SK-N-SH treated with all-trans-retinoic acid at 6 μM for 48 hours (cell line): ENCODE measurements at regions not wholly inside any gene's neighbourhood (a gene's known extent, or its start where the extent isn't known, plus 50 kb on each side); places are given as distances from the start of the nearest gene placed in this dataset.

Experiments used
- ARNTL ChIP-seq: fragments of 450-650 bp; formaldehyde crosslinking; IDR thresholded peaks from 2 replicates; pipeline ENCODE4 v1.5.0; 2020; ENCODE audit warnings: low read depth, mild to moderate bottlenecking, moderate library complexity, borderline replicate concordance
- BACH2 ChIP-seq: fragments of 250-450 bp; sonication (Bioruptor Pico); IDR thresholded peaks from 2 replicates; pipeline ENCODE4 v1.9.0; 2021; ENCODE audit warnings: mild to moderate bottlenecking, borderline replicate concordance
- OSR1 ChIP-seq: fragments of 250-450 bp; sonication (Bioruptor Pico); IDR thresholded peaks from 2 replicates; pipeline ENCODE4 v1.8.0; 2022; ENCODE audit warnings: moderate library complexity, mild to moderate bottlenecking, inconsistent platforms
- SNAI2 ChIP-seq: fragments of 250-450 bp; sonication (Bioruptor Pico); IDR thresholded peaks from 2 replicates; pipeline ENCODE4 v1.5.0; 2020; ENCODE audit warnings: mild to moderate bottlenecking, moderate library complexity
- TCF4 ChIP-seq: fragments of 250-450 bp; sonication (Bioruptor Pico); IDR thresholded peaks from 2 replicates; pipeline ENCODE4 v1.8.0; 2021; ENCODE audit warnings: mild to moderate bottlenecking, moderate library complexity, borderline replicate concordance
- TOX ChIP-seq: fragments of 250-450 bp; sonication (Bioruptor Pico); IDR thresholded peaks from 2 replicates; pipeline ENCODE4 v1.8.0; 2021; ENCODE audit warnings: mild to moderate bottlenecking, moderate library complexity, borderline replicate concordance
- ZC3H10 ChIP-seq: fragments of 250-450 bp; sonication (Bioruptor Pico); IDR thresholded peaks from 2 replicates; pipeline ENCODE4 v1.5.1; 2021; ENCODE audit warnings: mild to moderate bottlenecking, moderate library complexity
- ZFP30 ChIP-seq: fragments of 450-650 bp; formaldehyde crosslinking; IDR thresholded peaks from 2 replicates; pipeline ENCODE4 v1.5.0; 2022; ENCODE audit warnings: mild to moderate bottlenecking, moderate library complexity
- ZNF70 ChIP-seq: fragments of 450-650 bp; formaldehyde crosslinking; IDR thresholded peaks from 2 replicates; pipeline ENCODE4 v1.5.0; 2020; ENCODE audit warnings: mild to moderate bottlenecking, moderate library complexity
- TF ChIP-seq, protein P1 (sequence below): fragments of 250-450 bp; sonication (Bioruptor Pico); IDR thresholded peaks from 2 replicates; pipeline ENCODE4 v1.5.0; 2020; ENCODE audit warnings: mild to moderate bottlenecking, moderate library complexity
- TF ChIP-seq, protein P2 (sequence below): fragments of 250-450 bp; sonication (Bioruptor Pico); IDR thresholded peaks from 2 replicates; pipeline ENCODE4 v1.8.0; 2021; ENCODE audit warnings: low read depth, mild to moderate bottlenecking, moderate library complexity, borderline replicate concordance
- TF ChIP-seq, protein P3 (sequence below): fragments of 250-450 bp; sonication (Bioruptor Pico); IDR thresholded peaks from 2 replicates; pipeline ENCODE4 v1.5.1; 2020; ENCODE audit warnings: low read depth, mild to moderate bottlenecking, moderate library complexity
- TF ChIP-seq, protein P4 (sequence below): fragments of 250-450 bp; sonication (Bioruptor Pico); IDR thresholded peaks from 2 replicates; pipeline ENCODE4 v1.8.0; 2020; ENCODE audit warnings: mild to moderate bottlenecking, moderate library complexity, borderline replicate concordance
- TF ChIP-seq, protein P5 (sequence below): fragments of 250-450 bp; sonication (Bioruptor Pico); IDR thresholded peaks from 2 replicates; pipeline ENCODE4 v1.5.1; 2021; ENCODE audit warnings: mild to moderate bottlenecking, moderate library complexity

DNA sequence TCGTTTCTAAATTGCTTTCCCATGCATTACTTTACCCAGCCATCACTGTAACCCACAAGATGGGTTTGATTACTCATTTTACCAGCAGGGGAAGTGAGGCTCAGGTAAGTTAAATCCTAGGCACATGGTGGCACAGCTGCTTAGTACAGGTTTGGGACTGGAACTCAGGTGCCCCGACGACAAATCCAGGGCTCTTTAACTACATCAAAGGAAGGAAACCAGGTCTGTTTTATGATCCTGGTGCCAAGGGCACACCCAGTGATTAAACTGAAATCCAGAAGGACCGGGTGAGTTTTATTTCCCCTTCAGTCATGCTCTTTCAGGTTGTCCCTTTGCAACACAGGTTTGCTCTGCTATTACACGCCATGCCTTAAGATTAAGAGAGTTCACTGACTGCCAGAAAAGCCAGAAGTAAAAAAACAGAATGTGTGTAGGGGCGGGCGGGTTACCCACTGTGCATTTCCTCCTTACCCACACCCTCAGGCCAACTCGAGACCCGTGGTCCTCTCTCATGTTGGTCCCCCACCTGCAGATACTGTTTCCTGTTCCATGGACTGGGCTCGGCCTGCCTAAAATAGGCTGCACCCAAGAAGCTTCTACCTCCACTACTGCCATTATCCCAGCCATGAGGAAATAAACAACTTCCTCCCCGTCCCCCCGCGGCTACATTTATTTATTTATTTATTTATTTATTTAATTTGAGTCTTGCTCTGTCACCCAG, 55.1 kb upstream of the KDM7A start:
- TF ChIP-seq ARNTL (CRISPR knock-in tag) (no peak), BACH2 (CRISPR knock-in tag) (no peak), OSR1 (no peak), ZNF70 (no peak), ZC3H10 (CRISPR knock-in tag) (no peak), SNAI2 (no peak), ZFP30 (CRISPR knock-in tag) (no peak), TOX (CRISPR knock-in tag) (no peak), TCF4 (CRISPR knock-in tag) (no peak)
- TF ChIP-seq, protein P1, sequence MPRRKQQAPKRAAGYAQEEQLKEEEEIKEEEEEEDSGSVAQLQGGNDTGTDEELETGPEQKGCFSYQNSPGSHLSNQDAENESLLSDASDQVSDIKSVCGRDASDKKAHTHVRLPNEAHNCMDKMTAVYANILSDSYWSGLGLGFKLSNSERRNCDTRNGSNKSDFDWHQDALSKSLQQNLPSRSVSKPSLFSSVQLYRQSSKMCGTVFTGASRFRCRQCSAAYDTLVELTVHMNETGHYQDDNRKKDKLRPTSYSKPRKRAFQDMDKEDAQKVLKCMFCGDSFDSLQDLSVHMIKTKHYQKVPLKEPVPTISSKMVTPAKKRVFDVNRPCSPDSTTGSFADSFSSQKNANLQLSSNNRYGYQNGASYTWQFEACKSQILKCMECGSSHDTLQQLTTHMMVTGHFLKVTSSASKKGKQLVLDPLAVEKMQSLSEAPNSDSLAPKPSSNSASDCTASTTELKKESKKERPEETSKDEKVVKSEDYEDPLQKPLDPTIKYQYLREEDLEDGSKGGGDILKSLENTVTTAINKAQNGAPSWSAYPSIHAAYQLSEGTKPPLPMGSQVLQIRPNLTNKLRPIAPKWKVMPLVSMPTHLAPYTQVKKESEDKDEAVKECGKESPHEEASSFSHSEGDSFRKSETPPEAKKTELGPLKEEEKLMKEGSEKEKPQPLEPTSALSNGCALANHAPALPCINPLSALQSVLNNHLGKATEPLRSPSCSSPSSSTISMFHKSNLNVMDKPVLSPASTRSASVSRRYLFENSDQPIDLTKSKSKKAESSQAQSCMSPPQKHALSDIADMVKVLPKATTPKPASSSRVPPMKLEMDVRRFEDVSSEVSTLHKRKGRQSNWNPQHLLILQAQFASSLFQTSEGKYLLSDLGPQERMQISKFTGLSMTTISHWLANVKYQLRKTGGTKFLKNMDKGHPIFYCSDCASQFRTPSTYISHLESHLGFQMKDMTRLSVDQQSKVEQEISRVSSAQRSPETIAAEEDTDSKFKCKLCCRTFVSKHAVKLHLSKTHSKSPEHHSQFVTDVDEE (CRISPR knock-in tag) = no peak
- TF ChIP-seq, protein P2, sequence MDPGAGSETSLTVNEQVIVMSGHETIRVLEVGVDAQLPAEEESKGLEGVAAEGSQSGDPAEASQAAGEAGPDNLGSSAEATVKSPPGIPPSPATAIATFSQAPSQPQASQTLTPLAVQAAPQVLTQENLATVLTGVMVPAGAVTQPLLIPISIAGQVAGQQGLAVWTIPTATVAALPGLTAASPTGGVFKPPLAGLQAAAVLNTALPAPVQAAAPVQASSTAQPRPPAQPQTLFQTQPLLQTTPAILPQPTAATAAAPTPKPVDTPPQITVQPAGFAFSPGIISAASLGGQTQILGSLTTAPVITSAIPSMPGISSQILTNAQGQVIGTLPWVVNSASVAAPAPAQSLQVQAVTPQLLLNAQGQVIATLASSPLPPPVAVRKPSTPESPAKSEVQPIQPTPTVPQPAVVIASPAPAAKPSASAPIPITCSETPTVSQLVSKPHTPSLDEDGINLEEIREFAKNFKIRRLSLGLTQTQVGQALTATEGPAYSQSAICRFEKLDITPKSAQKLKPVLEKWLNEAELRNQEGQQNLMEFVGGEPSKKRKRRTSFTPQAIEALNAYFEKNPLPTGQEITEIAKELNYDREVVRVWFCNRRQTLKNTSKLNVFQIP (CRISPR knock-in tag) = no peak
- TF ChIP-seq, protein P3, sequence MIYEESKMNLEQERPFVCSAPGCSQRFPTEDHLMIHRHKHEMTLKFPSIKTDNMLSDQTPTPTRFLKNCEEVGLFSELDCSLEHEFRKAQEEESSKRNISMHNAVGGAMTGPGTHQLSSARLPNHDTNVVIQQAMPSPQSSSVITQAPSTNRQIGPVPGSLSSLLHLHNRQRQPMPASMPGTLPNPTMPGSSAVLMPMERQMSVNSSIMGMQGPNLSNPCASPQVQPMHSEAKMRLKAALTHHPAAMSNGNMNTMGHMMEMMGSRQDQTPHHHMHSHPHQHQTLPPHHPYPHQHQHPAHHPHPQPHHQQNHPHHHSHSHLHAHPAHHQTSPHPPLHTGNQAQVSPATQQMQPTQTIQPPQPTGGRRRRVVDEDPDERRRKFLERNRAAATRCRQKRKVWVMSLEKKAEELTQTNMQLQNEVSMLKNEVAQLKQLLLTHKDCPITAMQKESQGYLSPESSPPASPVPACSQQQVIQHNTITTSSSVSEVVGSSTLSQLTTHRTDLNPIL (CRISPR knock-in tag) = no peak
- TF ChIP-seq, protein P4, sequence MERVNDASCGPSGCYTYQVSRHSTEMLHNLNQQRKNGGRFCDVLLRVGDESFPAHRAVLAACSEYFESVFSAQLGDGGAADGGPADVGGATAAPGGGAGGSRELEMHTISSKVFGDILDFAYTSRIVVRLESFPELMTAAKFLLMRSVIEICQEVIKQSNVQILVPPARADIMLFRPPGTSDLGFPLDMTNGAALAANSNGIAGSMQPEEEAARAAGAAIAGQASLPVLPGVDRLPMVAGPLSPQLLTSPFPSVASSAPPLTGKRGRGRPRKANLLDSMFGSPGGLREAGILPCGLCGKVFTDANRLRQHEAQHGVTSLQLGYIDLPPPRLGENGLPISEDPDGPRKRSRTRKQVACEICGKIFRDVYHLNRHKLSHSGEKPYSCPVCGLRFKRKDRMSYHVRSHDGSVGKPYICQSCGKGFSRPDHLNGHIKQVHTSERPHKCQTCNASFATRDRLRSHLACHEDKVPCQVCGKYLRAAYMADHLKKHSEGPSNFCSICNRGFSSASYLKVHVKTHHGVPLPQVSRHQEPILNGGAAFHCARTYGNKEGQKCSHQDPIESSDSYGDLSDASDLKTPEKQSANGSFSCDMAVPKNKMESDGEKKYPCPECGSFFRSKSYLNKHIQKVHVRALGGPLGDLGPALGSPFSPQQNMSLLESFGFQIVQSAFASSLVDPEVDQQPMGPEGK = no peak
- TF ChIP-seq, protein P5, sequence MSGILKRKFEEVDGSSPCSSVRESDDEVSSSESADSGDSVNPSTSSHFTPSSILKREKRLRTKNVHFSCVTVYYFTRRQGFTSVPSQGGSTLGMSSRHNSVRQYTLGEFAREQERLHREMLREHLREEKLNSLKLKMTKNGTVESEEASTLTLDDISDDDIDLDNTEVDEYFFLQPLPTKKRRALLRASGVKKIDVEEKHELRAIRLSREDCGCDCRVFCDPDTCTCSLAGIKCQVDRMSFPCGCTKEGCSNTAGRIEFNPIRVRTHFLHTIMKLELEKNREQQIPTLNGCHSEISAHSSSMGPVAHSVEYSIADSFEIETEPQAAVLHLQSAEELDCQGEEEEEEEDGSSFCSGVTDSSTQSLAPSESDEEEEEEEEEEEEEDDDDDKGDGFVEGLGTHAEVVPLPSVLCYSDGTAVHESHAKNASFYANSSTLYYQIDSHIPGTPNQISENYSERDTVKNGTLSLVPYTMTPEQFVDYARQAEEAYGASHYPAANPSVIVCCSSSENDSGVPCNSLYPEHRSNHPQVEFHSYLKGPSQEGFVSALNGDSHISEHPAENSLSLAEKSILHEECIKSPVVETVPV (CRISPR knock-in tag) = no peak
